GM12878 (cell line): ENCODE measurements at regions not wholly inside any gene's neighbourhood (a gene's known extent, or its start where the extent isn't known, plus 50 kb on each side); places are given as distances from the start of the nearest gene placed in this dataset.

Experiments
- BCLAF1 ChIP-seq: fragments of 450-650 bp; IDR thresholded peaks from 2 replicates; pipeline ENCODE4 v1.6.1; 2017; ENCODE audit warnings: antibody characterized with exemption, mild to moderate bottlenecking, moderate library complexity
- GABPA ChIP-seq: IDR thresholded peaks from 2 replicates; pipeline ENCODE4 v1.6.1; 2014; ENCODE audit warnings: antibody characterized with exemption, low read depth, mild to moderate bottlenecking, inconsistent platforms
- SKIL ChIP-seq: fragments of 450-650 bp; IDR thresholded peaks from 2 replicates; pipeline ENCODE4 v1.6.1; 2017; ENCODE audit warnings: mild to moderate bottlenecking, low read depth, inconsistent platforms; ENCODE audit not compliant: poor library complexity, severe bottlenecking

- TF ChIP-seq SKIL (no peak), GABPA (no peak), BCLAF1 (no peak)
These were observed 126.6 kb upstream of the TUSC1 start for GRCh38 chr9:25804856-25805255.
